Loucy (cell line): ENCODE measurements at regions not wholly inside any gene's neighbourhood (a gene's known extent, or its start where the extent isn't known, plus 50 kb on each side); places are given as distances from the start of the nearest gene placed in this dataset.

Experiments
- EZH2phosphoT487 ChIP-seq: fragments of 200-600 bp; IDR thresholded peaks from 2 replicates; pipeline ENCODE4 v1.6.1; 2018; ENCODE audit warnings: antibody characterized with exemption, mild to moderate bottlenecking, moderate library complexity, borderline replicate concordance
- TF ChIP-seq, protein P1 (sequence below): fragments of 200-600 bp; sonication (generic); conservative IDR thresholded peaks from 2 replicates; pipeline ENCODE4 v1.5.1; 2014; ENCODE audit warnings: mild to moderate bottlenecking, antibody characterized with exemption, low read length

DNA sequence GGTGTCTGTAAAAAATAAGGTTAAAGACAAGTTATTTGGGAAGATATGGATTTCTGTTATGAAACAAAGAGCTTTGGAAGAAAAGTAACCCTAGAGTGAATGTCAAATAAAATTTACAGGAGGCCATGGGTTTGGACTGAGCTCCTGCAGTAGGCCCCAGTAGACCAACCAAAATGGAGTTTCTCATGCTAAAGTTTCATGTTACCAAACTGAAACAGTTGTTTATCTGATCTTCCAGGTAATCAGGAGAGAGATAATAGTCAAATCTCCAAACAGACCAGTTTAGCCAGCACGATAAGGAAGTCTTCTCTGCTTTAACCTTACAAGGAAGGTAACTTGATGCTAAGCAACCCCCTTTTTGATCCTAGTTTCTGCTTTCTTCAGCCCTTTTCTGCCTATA, 60.7 kb upstream of the ICA1 start:
- TF ChIP-seq, protein P1, sequence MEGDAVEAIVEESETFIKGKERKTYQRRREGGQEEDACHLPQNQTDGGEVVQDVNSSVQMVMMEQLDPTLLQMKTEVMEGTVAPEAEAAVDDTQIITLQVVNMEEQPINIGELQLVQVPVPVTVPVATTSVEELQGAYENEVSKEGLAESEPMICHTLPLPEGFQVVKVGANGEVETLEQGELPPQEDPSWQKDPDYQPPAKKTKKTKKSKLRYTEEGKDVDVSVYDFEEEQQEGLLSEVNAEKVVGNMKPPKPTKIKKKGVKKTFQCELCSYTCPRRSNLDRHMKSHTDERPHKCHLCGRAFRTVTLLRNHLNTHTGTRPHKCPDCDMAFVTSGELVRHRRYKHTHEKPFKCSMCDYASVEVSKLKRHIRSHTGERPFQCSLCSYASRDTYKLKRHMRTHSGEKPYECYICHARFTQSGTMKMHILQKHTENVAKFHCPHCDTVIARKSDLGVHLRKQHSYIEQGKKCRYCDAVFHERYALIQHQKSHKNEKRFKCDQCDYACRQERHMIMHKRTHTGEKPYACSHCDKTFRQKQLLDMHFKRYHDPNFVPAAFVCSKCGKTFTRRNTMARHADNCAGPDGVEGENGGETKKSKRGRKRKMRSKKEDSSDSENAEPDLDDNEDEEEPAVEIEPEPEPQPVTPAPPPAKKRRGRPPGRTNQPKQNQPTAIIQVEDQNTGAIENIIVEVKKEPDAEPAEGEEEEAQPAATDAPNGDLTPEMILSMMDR = no peak
- TF ChIP-seq EZH2phosphoT487 = no peak
